Esophagus squamous epithelium (tissue), 5 donors: ENCODE measurements at regions not wholly inside any gene's neighbourhood (a gene's known extent, or its start where the extent isn't known, plus 50 kb on each side); places are given as distances from the start of the nearest gene placed in this dataset.

Experiments used
- DNase-seq: peaks from one replicate; lab custom pipeline; 2025; lab: John Stamatoyannopoulos, UW
- H3K27ac ChIP-seq, 4 donors: fragments of 200-600 bp; sonication (generic); one replicate each; pipeline ENCODE4 v1.5.1; 2016 to 2019; ENCODE audit warnings: mild to moderate bottlenecking in 1 of 4
- H3K27me3 ChIP-seq, 4 donors: fragments of 200-600 bp; sonication (generic); 1 replicate in 3 of 4; 2 replicates in 1 of 4; pipeline versions ENCODE4 v1.5.1 to v1.6.0; 2017 to 2021; ENCODE audit warnings: antibody characterized with exemption in 1 of 4
- H3K36me3 ChIP-seq, 3 donors: fragments of 200-600 bp; sonication (generic); one replicate each; pipeline ENCODE4 v1.5.1; 2016 to 2019
- H3K4me1 ChIP-seq, 3 donors: fragments of 200-600 bp; sonication (generic); one replicate each; pipeline ENCODE4 v1.5.1; 2017 to 2019
- H3K4me3 ChIP-seq, 4 donors: fragments of 200-600 bp; sonication (generic); 1 replicate in 3 of 4; 2 replicates in 1 of 4; pipeline ENCODE4 v1.5.1; 2016 to 2019; ENCODE audit warnings: mild to moderate bottlenecking in 2 of 4, moderate library complexity in 1 of 4
- H3K9me3 ChIP-seq, 3 donors: fragments of 200-600 bp; sonication (generic); one replicate each; pipeline ENCODE4 v1.5.1; 2016 to 2019
- POLR2A ChIP-seq, 4 donors: fragments of 450-650 bp; IDR thresholded peaks; one replicate each; pipeline ENCODE4 v1.6.1; 2017; ENCODE audit warnings: antibody characterized with exemption in 4 of 4, mild to moderate bottlenecking in 4 of 4, moderate library complexity in 3 of 4
- WGBS, 2 donors: methylation state at CpG; one replicate each; pipeline ENCODE4 v1.1.5; 2018; 5-methylcytosine and 5-hydroxymethylcytosine counted together
- intact Hi-C: fragments of 100-400 bp; cut with DNase I; formaldehyde crosslinking; loops from one replicate; pipeline ENCODE4 v1.15.0; 2022
- TF ChIP-seq, protein P1 (sequence below), 6 experiments: fragments of 450-650 bp in 4 of 6; fragments of 200-600 bp in 2 of 6; sonication (generic) in 2 of 6; IDR thresholded peaks; one replicate each; pipeline ENCODE4 v1.5.1; 2016 to 2019; ENCODE audit warnings: antibody characterized with exemption in 6 of 6, mild to moderate bottlenecking in 4 of 6, moderate library complexity in 4 of 6
- donor health status: DM: yes; HTN: yes; CAD: no.

GRCh38 chr6:40183902-40184301 lies 249.6 kb upstream of the MOCS1 start:
- intact Hi-C loops, result no loop called here
- no peaks in the 10 kb centered on the region for H3K4me1 ChIP-seq
- H3K4me3 ChIP-seq, result no peak overlapping the region
- H3K27ac ChIP-seq, result no peak overlapping the region
- TF ChIP-seq, protein P1, sequence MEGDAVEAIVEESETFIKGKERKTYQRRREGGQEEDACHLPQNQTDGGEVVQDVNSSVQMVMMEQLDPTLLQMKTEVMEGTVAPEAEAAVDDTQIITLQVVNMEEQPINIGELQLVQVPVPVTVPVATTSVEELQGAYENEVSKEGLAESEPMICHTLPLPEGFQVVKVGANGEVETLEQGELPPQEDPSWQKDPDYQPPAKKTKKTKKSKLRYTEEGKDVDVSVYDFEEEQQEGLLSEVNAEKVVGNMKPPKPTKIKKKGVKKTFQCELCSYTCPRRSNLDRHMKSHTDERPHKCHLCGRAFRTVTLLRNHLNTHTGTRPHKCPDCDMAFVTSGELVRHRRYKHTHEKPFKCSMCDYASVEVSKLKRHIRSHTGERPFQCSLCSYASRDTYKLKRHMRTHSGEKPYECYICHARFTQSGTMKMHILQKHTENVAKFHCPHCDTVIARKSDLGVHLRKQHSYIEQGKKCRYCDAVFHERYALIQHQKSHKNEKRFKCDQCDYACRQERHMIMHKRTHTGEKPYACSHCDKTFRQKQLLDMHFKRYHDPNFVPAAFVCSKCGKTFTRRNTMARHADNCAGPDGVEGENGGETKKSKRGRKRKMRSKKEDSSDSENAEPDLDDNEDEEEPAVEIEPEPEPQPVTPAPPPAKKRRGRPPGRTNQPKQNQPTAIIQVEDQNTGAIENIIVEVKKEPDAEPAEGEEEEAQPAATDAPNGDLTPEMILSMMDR (IDR thresholded peaks at IDR 0.05), result no peak
- TF ChIP-seq POLR2A (IDR thresholded peaks at IDR 0.05), result no peak
- H3K9me3 ChIP-seq, result peaks cover 0 to 29% (median 12%) of the 10 kb centered on the region in 3 donors
- no peak for DNase-seq
- no peaks in the 10 kb centered on the region for H3K36me3 ChIP-seq
- WGBS, 2 donors, result 98 to 100% methylated on average over 3 to 4 of the region's 4 CpGs
- H3K27me3 ChIP-seq, result no peaks in the 10 kb centered on the region

- Histone ChIP-seq H3K4me1 (no peaks in the 10 kb centered on the region), H3K36me3 (no peaks in the 10 kb centered on the region), H3K27ac (no peak overlapping the region), H3K9me3 (peaks cover 0 to 29% (median 12%) of the 10 kb centered on the region in 3 donors), H3K27me3 (no peaks in the 10 kb centered on the region), H3K4me3 (no peak overlapping the region)
- WGBS, 2 donors, result 92 to 100% methylated on average over 1 of the region's 1 CpG
- DNase-seq, result no peak
- TF ChIP-seq, protein P1 (IDR thresholded peaks at IDR 0.05), result no peak
- no peak for TF ChIP-seq POLR2A (IDR thresholded peaks at IDR 0.05)
- intact Hi-C loops, result no loop called here
Observed at GRCh38 chr6:40181367-40181766, 247.1 kb upstream of the MOCS1 start.

DNA sequence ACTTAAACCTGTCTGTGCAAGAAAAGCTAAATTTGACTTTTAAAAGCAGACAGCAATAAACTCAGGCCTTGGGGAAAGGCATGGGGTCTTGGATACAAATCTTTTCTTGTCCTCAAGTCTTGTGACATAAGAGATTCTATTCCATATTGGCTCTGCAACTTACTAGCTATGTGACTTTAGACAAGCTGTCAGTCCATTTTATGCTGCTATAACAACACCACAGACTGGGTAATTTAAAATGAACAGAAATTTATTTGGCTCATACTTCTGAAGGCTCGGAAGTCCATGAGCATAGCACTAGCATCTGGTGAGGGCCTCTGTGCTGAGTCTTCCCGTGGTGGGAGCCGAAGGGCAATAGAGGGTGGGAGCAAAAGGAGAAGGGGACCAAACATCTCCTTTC lies 246.0 kb upstream of the MOCS1 start:
- H3K4me3 ChIP-seq, result no peak overlapping the region
- TF ChIP-seq, protein P1 (IDR thresholded peaks at IDR 0.05), result no peak
- TF ChIP-seq POLR2A (IDR thresholded peaks at IDR 0.05), result no peak
- H3K36me3 ChIP-seq, result no peaks in the 10 kb centered on the region
- no peaks in the 10 kb centered on the region for H3K27me3 ChIP-seq
- no peak for DNase-seq
- H3K4me1 ChIP-seq, result no peaks in the 10 kb centered on the region
- 82% methylated on average over 3 of the region's 3 CpGs for WGBS, 2 donors
- H3K27ac ChIP-seq, result no peak overlapping the region
- intact Hi-C loops, result no loop called here
- peaks cover 0 to 29% (median 12%) of the 10 kb centered on the region in 3 donors for H3K9me3 ChIP-seq

DNA sequence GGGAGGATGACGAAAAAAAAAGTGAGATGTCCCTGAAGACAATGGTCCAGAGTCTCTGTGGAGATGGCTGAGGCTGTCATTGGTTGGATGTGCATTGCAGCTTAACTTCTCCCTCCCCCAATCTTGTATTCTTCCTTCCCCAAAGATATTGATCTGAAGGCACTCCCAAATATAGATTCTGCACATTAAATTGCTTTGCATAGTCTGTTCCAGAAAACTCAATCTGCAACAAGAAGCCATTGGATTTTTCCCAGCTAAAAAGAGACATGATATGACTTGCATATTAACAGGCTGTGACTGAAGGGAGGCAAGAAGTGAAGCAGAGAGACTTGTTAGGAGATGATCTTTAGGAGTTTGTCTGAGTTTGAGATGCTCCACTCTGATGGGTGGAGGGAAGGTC lies 245.2 kb upstream of the MOCS1 start:
- TF ChIP-seq, protein P1 (IDR thresholded peaks at IDR 0.05), result no peak
- TF ChIP-seq POLR2A (IDR thresholded peaks at IDR 0.05), result no peak
- intact Hi-C loops, result no loop called here
- H3K27ac ChIP-seq, result no peak overlapping the region
- H3K4me1 ChIP-seq, result no peaks in the 10 kb centered on the region
- H3K27me3 ChIP-seq, result no peaks in the 10 kb centered on the region
- no peak for DNase-seq
- WGBS, 2 donors, result 55 to 59% methylated on average over 1 of the region's 1 CpG
- H3K4me3 ChIP-seq, result no peak overlapping the region
- H3K36me3 ChIP-seq, result no peaks in the 10 kb centered on the region
- H3K9me3 ChIP-seq, result peaks cover 0 to 23% (median 12%) of the 10 kb centered on the region in 3 donors

DNA sequence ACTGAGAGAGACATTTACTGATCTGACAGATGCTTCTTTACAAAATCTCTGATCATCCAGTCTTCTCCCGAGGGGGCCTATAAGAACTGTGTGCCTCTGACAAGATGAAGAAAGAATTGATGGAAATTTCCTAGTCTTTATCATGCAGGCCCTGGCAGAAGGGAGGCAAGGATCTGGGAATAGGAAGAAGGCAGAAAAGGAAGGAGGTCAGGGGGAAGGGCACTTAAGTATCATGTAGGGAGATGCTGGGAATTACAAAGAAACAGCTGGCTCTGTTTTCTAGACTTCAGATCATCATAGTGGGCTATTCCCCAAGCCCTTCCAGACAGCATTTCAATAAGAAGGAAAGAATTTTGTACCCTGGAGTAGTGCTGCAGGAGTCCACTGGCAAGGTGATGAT lies 243.3 kb upstream of the MOCS1 start:
- H3K9me3 ChIP-seq, result peaks cover 0 to 4% (median 0%) of the 10 kb centered on the region in 3 donors
- H3K4me3 ChIP-seq, result no peak overlapping the region
- no peaks in the 10 kb centered on the region for H3K4me1 ChIP-seq
- WGBS, 2 donors, result 62 to 86% methylated on average over 1 of the region's 1 CpG
- no peaks in the 10 kb centered on the region for H3K27me3 ChIP-seq
- intact Hi-C loops, result no loop called here
- DNase-seq, result no peak
- TF ChIP-seq POLR2A (IDR thresholded peaks at IDR 0.05), result no peak
- TF ChIP-seq, protein P1 (IDR thresholded peaks at IDR 0.05), result no peak
- no peak overlapping the region for H3K27ac ChIP-seq
- no peaks in the 10 kb centered on the region for H3K36me3 ChIP-seq
